Neural cell (in vitro differentiated cells): ENCODE measurements at regions not wholly inside any gene's neighbourhood (a gene's known extent, or its start where the extent isn't known, plus 50 kb on each side); places are given as distances from the start of the nearest gene placed in this dataset.

Experiments used
- H2AFZ ChIP-seq: fragments of 200-600, 300-800 bp; sonication (generic), shearing (Covaris generic); 2 replicates; pipeline ENCODE4 v1.6.0; 2014; ENCODE audit warnings: low read depth, mild to moderate bottlenecking, antibody characterized with exemption, low read length, moderate library complexity
- H3F3A ChIP-seq: fragments of 200-600 bp; shearing (Covaris generic); 2 replicates; pipeline ENCODE4 v1.6.1; 2016; ENCODE audit warnings: mild to moderate bottlenecking, moderate library complexity, mixed read lengths, antibody characterized with exemption, low read length; ENCODE audit not compliant: insufficient read depth, poor library complexity, severe bottlenecking
- H3K27ac ChIP-seq: fragments of 200-600, 300-800 bp; sonication (generic), shearing (Covaris generic); 2 replicates; pipeline ENCODE4 v1.5.1; 2014; ENCODE audit warnings: mild to moderate bottlenecking, low read length, moderate library complexity
- H3K27me3 ChIP-seq: fragments of 300-800, 200-600 bp; sonication (generic), shearing (Covaris generic); 2 replicates; pipeline ENCODE4 v1.6.0; 2014; ENCODE audit warnings: mild to moderate bottlenecking, low read depth, low read length, moderate library complexity; ENCODE audit not compliant: insufficient read depth
- H3K36me3 ChIP-seq: fragments of 300-800, 200-600 bp; sonication (generic), shearing (Covaris generic); 2 replicates; pipeline ENCODE4 v1.5.1; 2014; ENCODE audit warnings: mild to moderate bottlenecking, antibody characterized with exemption, low read length, moderate library complexity; ENCODE audit not compliant: insufficient read depth
- H3K4me2 ChIP-seq: fragments of 300-800, 200-600 bp; sonication (generic), shearing (Covaris generic); 2 replicates; pipeline ENCODE4 v1.6.0; 2014; ENCODE audit warnings: mild to moderate bottlenecking, low read length
- H3K4me3 ChIP-seq: fragments of 300-800, 200-600 bp; sonication (generic), shearing (Covaris generic); 2 replicates; pipeline ENCODE4 v1.5.1; 2014; ENCODE audit warnings: mild to moderate bottlenecking, low read length, moderate library complexity
- H3K79me2 ChIP-seq: fragments of 200-600 bp; shearing (Covaris generic); replicated peaks from 2 replicates; pipeline ENCODE4 v1.6.0; 2014; ENCODE audit warnings: mild to moderate bottlenecking, low read length, moderate library complexity; ENCODE audit not compliant: insufficient read depth
- H3K9ac ChIP-seq: fragments of 300-800, 200-600 bp; sonication (generic), shearing (Covaris generic); 2 replicates; pipeline ENCODE4 v1.6.1; 2016; ENCODE audit warnings: mild to moderate bottlenecking, low read length, mixed read lengths
- H3K9me2 ChIP-seq: fragments of 200-600 bp; shearing (Covaris generic); 2 replicates; pipeline ENCODE4 v1.6.1; 2016; ENCODE audit warnings: mild to moderate bottlenecking, low read length, mixed read lengths; ENCODE audit not compliant: insufficient read depth
- H3K9me3 ChIP-seq: fragments of 200-600, 300-800 bp; sonication (generic), shearing (Covaris generic); 2 replicates; pipeline ENCODE4 v1.6.1; 2016; ENCODE audit warnings: mild to moderate bottlenecking, mixed run types, low read length, moderate library complexity, mixed read lengths
- H4K20me1 ChIP-seq: fragments of 200-600 bp; shearing (Covaris generic); 2 replicates; pipeline ENCODE4 v1.6.1; 2016; ENCODE audit warnings: mild to moderate bottlenecking, mixed run types; ENCODE audit not compliant: insufficient read depth
- CTCF ChIP-seq: fragments of 450-650 bp; IDR thresholded peaks from 2 replicates; pipeline ENCODE4 v1.5.1; 2014; ENCODE audit warnings: antibody characterized with exemption, mild to moderate bottlenecking, moderate library complexity; ENCODE audit not compliant: poor library complexity, severe bottlenecking
- EP300 ChIP-seq: fragments of 450-650 bp; conservative IDR thresholded peaks from 2 replicates; pipeline ENCODE4 v1.6.1; 2014; ENCODE audit warnings: antibody characterized with exemption, mild to moderate bottlenecking, moderate library complexity; ENCODE audit not compliant: poor library complexity, severe bottlenecking
- EZH2 ChIP-seq: fragments of 200-600, 300-800 bp; shearing (Covaris generic), sonication (generic); IDR thresholded peaks from 2 replicates; pipeline ENCODE4 v1.6.1; 2014; ENCODE audit warnings: antibody characterized with exemption, low read length, borderline replicate concordance, mild to moderate bottlenecking; ENCODE audit not compliant: insufficient read depth, poor library complexity, severe bottlenecking
- MXI1 ChIP-seq: fragments of 450-650 bp; conservative IDR thresholded peaks from 2 replicates; pipeline ENCODE4 v1.6.1; 2014; ENCODE audit warnings: antibody characterized with exemption, mild to moderate bottlenecking; ENCODE audit not compliant: poor library complexity, severe bottlenecking
- POLR2AphosphoS5 ChIP-seq: IDR thresholded peaks from 2 replicates; pipeline ENCODE4 v1.6.1; 2012
- RAD21 ChIP-seq: fragments of 450-650 bp; conservative IDR thresholded peaks from 2 replicates; pipeline ENCODE4 v1.6.1; 2014; ENCODE audit warnings: antibody characterized with exemption, mild to moderate bottlenecking, moderate library complexity
- SMC3 ChIP-seq: fragments of 450-650 bp; conservative IDR thresholded peaks from 2 replicates; pipeline ENCODE4 v1.6.1; 2014; ENCODE audit warnings: antibody characterized with exemption, mild to moderate bottlenecking, moderate library complexity; ENCODE audit not compliant: poor library complexity
- TAF1 ChIP-seq: IDR thresholded peaks from 2 replicates; pipeline ENCODE4 v1.6.1; 2012; ENCODE audit warnings: low read depth
- TF ChIP-seq, protein P1 (sequence below): IDR thresholded peaks from 2 replicates; pipeline ENCODE4 v1.6.1; 2012; ENCODE audit warnings: borderline replicate concordance

- H3K36me3 ChIP-seq = no peaks in the 10 kb centered on the region
- no peak overlapping the region for H3K4me3 ChIP-seq
- H3K27me3 ChIP-seq = no peaks in the 10 kb centered on the region
- H3K9me2 ChIP-seq = no peaks in the 10 kb centered on the region
- H2AFZ ChIP-seq = no peak overlapping the region
- H3F3A ChIP-seq = no peaks in the 10 kb centered on the region
- TF ChIP-seq CTCF (no peak), POLR2AphosphoS5 (peak; percentile 67), EP300 (peak; percentile 62), MXI1 (no peak), EZH2 (no peak), SMC3 (no peak), RAD21 (no peak), TAF1 (no peak)
- TF ChIP-seq, protein P1, sequence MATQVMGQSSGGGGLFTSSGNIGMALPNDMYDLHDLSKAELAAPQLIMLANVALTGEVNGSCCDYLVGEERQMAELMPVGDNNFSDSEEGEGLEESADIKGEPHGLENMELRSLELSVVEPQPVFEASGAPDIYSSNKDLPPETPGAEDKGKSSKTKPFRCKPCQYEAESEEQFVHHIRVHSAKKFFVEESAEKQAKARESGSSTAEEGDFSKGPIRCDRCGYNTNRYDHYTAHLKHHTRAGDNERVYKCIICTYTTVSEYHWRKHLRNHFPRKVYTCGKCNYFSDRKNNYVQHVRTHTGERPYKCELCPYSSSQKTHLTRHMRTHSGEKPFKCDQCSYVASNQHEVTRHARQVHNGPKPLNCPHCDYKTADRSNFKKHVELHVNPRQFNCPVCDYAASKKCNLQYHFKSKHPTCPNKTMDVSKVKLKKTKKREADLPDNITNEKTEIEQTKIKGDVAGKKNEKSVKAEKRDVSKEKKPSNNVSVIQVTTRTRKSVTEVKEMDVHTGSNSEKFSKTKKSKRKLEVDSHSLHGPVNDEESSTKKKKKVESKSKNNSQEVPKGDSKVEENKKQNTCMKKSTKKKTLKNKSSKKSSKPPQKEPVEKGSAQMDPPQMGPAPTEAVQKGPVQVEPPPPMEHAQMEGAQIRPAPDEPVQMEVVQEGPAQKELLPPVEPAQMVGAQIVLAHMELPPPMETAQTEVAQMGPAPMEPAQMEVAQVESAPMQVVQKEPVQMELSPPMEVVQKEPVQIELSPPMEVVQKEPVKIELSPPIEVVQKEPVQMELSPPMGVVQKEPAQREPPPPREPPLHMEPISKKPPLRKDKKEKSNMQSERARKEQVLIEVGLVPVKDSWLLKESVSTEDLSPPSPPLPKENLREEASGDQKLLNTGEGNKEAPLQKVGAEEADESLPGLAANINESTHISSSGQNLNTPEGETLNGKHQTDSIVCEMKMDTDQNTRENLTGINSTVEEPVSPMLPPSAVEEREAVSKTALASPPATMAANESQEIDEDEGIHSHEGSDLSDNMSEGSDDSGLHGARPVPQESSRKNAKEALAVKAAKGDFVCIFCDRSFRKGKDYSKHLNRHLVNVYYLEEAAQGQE = no peak
- H3K9ac ChIP-seq = no peak overlapping the region
- H3K79me2 ChIP-seq = no peaks in the 10 kb centered on the region
- H4K20me1 ChIP-seq = no peaks in the 10 kb centered on the region
- H3K27ac ChIP-seq = no peak overlapping the region
- no peak overlapping the region for H3K4me2 ChIP-seq
- no peaks in the 10 kb centered on the region for H3K9me3 ChIP-seq
Observed at GRCh38 chr2:81996332-81996731, 1691.8 kb upstream of the LRRTM1 start.

DNA sequence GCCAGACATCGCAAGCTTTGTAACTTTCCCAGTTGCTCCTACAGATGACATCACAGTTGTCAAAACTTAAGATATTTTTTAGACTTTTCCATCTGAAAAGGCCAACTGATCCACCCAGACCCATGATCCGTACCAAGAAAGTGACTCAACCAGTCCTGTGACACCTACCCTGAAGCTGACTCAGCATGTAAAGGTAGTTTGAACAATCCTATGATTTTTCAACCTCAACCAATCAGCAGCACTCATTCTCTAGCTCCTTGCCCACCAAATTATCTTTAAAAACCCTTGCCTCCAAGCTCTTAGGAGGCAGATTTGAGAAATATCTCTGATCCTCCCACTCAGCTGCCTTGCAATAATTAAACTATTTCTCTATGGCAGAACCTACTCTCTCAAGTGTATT lies 1686.7 kb upstream of the LRRTM1 start:
- Histone ChIP-seq H2AFZ (no peak overlapping the region), H3K4me3 (no peak overlapping the region), H3F3A (no peaks in the 10 kb centered on the region), H3K9ac (no peak overlapping the region), H3K27me3 (no peaks in the 10 kb centered on the region), H3K79me2 (no peaks in the 10 kb centered on the region), H3K4me2 (no peak overlapping the region), H4K20me1 (no peaks in the 10 kb centered on the region), H3K9me3 (no peaks in the 10 kb centered on the region), H3K9me2 (no peaks in the 10 kb centered on the region), H3K36me3 (no peaks in the 10 kb centered on the region), H3K27ac (no peak overlapping the region)
- TF ChIP-seq MXI1 (no peak), SMC3 (no peak), EP300 (no peak), RAD21 (no peak), EZH2 (no peak), POLR2AphosphoS5 (no peak), CTCF (no peak), TAF1 (no peak)
- TF ChIP-seq, protein P1 = no peak
